Testis (tissue), 2 donors: ENCODE measurements at regions not wholly inside any gene's neighbourhood (a gene's known extent, or its start where the extent isn't known, plus 50 kb on each side); places are given as distances from the start of the nearest gene placed in this dataset.

Experiments used
- POLR2A ChIP-seq: fragments of 450-650 bp; IDR thresholded peaks from one replicate; pipeline ENCODE4 v1.6.1; 2017; ENCODE audit warnings: antibody characterized with exemption, mild to moderate bottlenecking, moderate library complexity
- TF ChIP-seq, protein P1 (sequence below), 3 experiments: fragments of 450-650 bp in 2 of 3; fragments of 200-600 bp in 1 of 3; sonication (generic) in 1 of 3; IDR thresholded peaks; one replicate each; pipeline ENCODE4 v1.5.1; 2016 to 2019; ENCODE audit warnings: antibody characterized with exemption in 3 of 3, mild to moderate bottlenecking in 2 of 3, moderate library complexity in 1 of 3

DNA sequence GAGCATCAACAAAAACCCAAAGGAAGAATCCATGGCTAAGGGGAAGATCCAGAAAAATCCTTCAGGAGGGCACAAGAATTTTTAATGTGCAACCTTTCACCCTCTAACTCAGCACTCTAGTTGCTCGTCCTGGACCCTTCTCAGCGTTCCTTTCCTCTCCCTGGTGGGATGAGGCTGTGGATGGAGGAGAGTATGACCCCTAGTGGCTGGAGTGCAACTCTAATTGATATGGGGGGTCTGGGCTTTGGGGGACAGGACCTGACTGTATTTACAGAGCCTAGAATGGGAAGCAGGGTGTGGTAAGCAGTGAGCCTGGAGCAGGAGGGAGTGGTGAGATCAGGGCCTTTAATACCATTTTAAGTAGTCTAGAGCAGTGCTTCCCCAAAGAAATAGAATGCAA lies 83.9 kb upstream of the CEP85L start:
- TF ChIP-seq, protein P1, sequence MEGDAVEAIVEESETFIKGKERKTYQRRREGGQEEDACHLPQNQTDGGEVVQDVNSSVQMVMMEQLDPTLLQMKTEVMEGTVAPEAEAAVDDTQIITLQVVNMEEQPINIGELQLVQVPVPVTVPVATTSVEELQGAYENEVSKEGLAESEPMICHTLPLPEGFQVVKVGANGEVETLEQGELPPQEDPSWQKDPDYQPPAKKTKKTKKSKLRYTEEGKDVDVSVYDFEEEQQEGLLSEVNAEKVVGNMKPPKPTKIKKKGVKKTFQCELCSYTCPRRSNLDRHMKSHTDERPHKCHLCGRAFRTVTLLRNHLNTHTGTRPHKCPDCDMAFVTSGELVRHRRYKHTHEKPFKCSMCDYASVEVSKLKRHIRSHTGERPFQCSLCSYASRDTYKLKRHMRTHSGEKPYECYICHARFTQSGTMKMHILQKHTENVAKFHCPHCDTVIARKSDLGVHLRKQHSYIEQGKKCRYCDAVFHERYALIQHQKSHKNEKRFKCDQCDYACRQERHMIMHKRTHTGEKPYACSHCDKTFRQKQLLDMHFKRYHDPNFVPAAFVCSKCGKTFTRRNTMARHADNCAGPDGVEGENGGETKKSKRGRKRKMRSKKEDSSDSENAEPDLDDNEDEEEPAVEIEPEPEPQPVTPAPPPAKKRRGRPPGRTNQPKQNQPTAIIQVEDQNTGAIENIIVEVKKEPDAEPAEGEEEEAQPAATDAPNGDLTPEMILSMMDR (IDR thresholded peaks at IDR 0.05), result peak in 1 of 3 experiments; percentile 33
- TF ChIP-seq POLR2A, result no peak
